Activated CD8-positive, alpha-beta T cell treated with anti-CD3 and anti-CD28 coated beads for 36 hours (primary cell): ENCODE measurements at regions not wholly inside any gene's neighbourhood (a gene's known extent, or its start where the extent isn't known, plus 50 kb on each side); places are given as distances from the start of the nearest gene placed in this dataset.

Experiments used
- ATAC-seq: fragments of 200-7000 bp; cut with Tn5 transposase; one replicate; pipeline ENCODE4 v1.10.0; 2021; ENCODE audit warnings: mild to moderate bottlenecking, moderate library complexity
- CTCF ChIA-PET: fragments of 350-600 bp; sonication (Branson Sonifier 250); formaldehyde crosslinking; loops from one replicate; lab custom pipeline; 2021; ENCODE audit warnings: antibody characterized with exemption; lab: Charles Lee
- POLR2A ChIA-PET: fragments of 350-600 bp; sonication (Branson Sonifier 250); formaldehyde crosslinking; loops from one replicate; lab custom pipeline; 2021; ENCODE audit warnings: antibody characterized with exemption; lab: Charles Lee
- DNase-seq: peaks from one replicate; pipeline ENCODE4 v3.0.0-alpha.2; 2020
- H3K27ac Mint-ChIP-seq: one replicate; pipeline ENCODE4 v1.8.0; 2021; ENCODE audit warnings: mild to moderate bottlenecking, mixed read lengths
- H3K27me3 Mint-ChIP-seq: one replicate; pipeline ENCODE4 v1.8.0; 2021; ENCODE audit warnings: mixed read lengths
- H3K36me3 Mint-ChIP-seq: one replicate; pipeline ENCODE4 v1.8.0; 2021; ENCODE audit warnings: low read depth, mixed read lengths
- H3K4me1 Mint-ChIP-seq: one replicate; pipeline ENCODE4 v1.8.0; 2021; ENCODE audit warnings: low read depth, mixed read lengths
- H3K4me3 Mint-ChIP-seq: one replicate; pipeline ENCODE4 v1.8.0; 2021; ENCODE audit warnings: mild to moderate bottlenecking, moderate library complexity, mixed read lengths
- H3K9me3 Mint-ChIP-seq: one replicate; pipeline ENCODE4 v1.8.0; 2021; ENCODE audit warnings: mixed read lengths
- intact Hi-C: fragments of 100-400 bp; cut with micrococcal nuclease; formaldehyde crosslinking; loops from one replicate; pipeline ENCODE4 v1.10.0; 2022
- TF ChIP-seq, protein P1 (sequence below): fragments of 200-600 bp; IDR thresholded peaks from one replicate; pipeline ENCODE4 v1.8.0; 2022; ENCODE audit warnings: antibody characterized with exemption, mild to moderate bottlenecking

DNA sequence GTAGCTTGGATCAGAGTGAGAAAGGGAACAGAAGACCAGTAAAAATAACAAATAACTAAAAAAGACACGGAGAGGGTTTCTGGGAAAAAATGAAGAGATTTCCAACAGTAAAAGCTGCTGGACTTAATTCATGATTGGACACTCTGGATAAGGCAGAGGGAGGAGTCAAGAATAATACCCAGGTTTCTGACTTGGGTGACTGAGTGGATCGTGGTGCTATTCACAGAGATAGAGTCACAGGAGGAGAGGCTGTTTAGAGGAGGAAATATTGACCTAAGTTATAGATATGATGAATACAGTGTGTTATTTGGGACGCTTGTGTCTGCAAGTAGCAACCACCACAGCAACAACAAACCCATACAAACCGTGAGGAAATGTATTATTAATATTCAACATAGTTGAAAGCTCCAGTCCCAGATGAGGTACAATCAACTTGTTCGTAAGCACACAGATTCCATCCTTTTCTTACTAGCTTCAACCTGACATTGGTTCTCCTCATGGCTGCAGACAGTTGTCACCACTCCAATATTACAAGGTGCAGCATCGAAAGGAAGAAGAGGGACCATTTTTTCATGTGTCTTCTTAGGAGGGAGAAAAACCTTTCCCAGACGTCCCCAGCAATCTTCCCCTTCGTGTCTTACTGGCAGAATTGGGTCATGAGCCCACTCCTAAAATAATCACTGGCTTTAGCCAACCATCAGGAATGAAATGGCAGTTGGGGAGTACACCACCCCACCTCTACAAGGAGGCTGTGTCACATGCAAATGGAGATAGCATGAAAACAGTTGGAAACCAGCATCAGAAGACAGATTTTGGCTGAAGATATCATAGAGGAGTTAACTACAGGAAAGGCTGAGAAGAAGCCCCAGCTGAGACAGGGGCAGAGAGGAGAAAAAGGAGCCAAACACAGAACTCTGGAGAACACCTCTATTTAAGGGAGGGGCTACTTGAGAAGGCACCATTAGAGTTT is 387.8 kb downstream of the SHQ1 start:
- Mint-ChIP-seq H3K27ac (no peak overlapping the region), H3K4me3 (no peak overlapping the region), H3K27me3 (peaks cover 11% of the 10 kb centered on the region), H3K9me3 (no peaks in the 10 kb centered on the region), H3K36me3 (no peaks in the 10 kb centered on the region), H3K4me1 (peaks cover 9% of the 10 kb centered on the region)
- TF ChIP-seq, protein P1, sequence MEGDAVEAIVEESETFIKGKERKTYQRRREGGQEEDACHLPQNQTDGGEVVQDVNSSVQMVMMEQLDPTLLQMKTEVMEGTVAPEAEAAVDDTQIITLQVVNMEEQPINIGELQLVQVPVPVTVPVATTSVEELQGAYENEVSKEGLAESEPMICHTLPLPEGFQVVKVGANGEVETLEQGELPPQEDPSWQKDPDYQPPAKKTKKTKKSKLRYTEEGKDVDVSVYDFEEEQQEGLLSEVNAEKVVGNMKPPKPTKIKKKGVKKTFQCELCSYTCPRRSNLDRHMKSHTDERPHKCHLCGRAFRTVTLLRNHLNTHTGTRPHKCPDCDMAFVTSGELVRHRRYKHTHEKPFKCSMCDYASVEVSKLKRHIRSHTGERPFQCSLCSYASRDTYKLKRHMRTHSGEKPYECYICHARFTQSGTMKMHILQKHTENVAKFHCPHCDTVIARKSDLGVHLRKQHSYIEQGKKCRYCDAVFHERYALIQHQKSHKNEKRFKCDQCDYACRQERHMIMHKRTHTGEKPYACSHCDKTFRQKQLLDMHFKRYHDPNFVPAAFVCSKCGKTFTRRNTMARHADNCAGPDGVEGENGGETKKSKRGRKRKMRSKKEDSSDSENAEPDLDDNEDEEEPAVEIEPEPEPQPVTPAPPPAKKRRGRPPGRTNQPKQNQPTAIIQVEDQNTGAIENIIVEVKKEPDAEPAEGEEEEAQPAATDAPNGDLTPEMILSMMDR, result no peak
- POLR2A ChIA-PET, result no interaction called here
- ATAC-seq (no peak), DNase-seq (no peak)
- CTCF ChIA-PET, result interaction anchor here (0.9 to 1.3 kb wide), 2 partner anchors 10 to 12 kb away, joined by 3 read pairs; no protein-coding TSS in a partner anchor
- intact Hi-C loops, result no loop called here

DNA sequence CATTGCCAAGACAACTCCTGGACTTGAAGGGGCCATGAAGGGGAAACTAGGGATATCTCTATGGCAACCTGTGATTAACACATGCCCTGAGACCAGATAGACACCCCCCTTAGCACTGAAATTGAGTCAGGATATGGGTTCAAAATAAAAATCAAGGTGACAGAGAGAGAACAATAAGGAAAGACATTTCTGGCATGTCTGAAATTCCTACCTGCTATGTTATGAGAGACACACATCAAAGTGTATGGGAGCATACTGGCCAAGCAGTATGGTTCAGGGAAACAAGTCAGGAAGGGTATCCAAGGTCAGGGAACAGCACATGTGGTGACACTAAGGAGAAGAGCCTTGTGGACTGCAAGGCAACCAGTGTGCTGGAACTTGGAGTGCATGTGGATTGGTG is 388.7 kb downstream of the SHQ1 start:
- TF ChIP-seq, protein P1, result no peak
- H3K9me3 Mint-ChIP-seq, result no peaks in the 10 kb centered on the region
- ATAC-seq (no peak), DNase-seq (no peak)
- peaks cover 14% of the 10 kb centered on the region for H3K4me1 Mint-ChIP-seq
- ChIA-PET POLR2A (no interaction called here), CTCF (no interaction called here)
- H3K27ac Mint-ChIP-seq, result no peak overlapping the region
- intact Hi-C loops, result no loop called here
- peaks cover 7% of the 10 kb centered on the region for H3K27me3 Mint-ChIP-seq
- no peaks in the 10 kb centered on the region for H3K36me3 Mint-ChIP-seq
- H3K4me3 Mint-ChIP-seq, result no peak overlapping the region

DNA sequence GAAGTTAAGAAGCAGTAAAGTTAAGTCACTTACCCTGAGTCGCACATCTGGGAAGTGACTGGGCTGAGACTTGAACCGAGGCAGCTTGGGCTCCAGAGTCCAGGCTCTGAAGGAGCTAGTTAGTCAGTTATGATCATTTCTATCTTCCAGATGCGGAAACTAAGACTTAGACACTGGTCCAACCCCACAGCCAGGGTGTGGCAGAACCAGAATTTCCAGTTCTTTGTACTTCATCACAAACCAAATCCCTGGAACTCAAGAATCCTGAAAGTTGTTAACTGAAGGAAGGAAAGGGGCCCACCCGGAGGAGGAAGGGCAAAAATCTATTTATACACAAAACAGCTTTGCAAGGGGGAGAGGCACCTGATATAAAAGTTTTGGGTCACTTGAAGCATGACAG is 389.9 kb downstream of the SHQ1 start:
- ChIA-PET POLR2A (no interaction called here), CTCF (interaction anchor here (1.1 to 2.5 kb wide), 2 partner anchors 8 to 10 kb away, joined by 4 to 8 read pairs; no protein-coding TSS in a partner anchor)
- H3K36me3 Mint-ChIP-seq, result no peaks in the 10 kb centered on the region
- no peak overlapping the region for H3K27ac Mint-ChIP-seq
- DNase-seq (no peak), ATAC-seq (no peak)
- intact Hi-C loops, result no loop called here
- no peaks in the 10 kb centered on the region for H3K9me3 Mint-ChIP-seq
- TF ChIP-seq, protein P1, result no peak
- peaks cover 16% of the 10 kb centered on the region for H3K4me1 Mint-ChIP-seq
- H3K4me3 Mint-ChIP-seq, result no peak overlapping the region
- H3K27me3 Mint-ChIP-seq, result peaks cover 12% of the 10 kb centered on the region

DNA sequence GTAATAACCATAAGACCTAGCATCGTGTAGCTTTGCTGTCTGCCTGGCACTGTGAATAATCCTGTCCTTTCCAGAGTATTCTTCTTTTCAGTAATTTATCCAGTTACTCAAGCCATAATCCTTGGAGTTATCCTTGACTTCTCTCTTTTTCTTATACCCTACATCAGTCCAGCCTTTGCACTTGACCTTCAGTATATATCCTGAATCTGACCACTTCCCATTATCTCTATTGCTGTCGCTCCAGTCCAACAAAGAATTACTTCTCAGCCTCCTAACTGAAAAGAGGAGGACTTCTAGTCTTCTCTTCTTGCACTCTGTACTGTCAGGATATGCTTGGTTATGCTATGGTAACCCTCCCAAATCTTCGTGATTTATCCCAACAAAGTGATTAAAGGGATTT is 393.8 kb downstream of the SHQ1 start:
- H3K4me1 Mint-ChIP-seq, result peaks cover 20% of the 10 kb centered on the region
- intact Hi-C loops, result no loop called here
- DNase-seq (no peak), ATAC-seq (no peak)
- no peak overlapping the region for H3K27ac Mint-ChIP-seq
- no peak overlapping the region for H3K4me3 Mint-ChIP-seq
- ChIA-PET CTCF (no interaction called here), POLR2A (interaction anchor here (0.6 kb wide), 1 partner anchor 36 kb away, joined by 3 read pairs; no protein-coding TSS in a partner anchor)
- TF ChIP-seq, protein P1, result no peak
- no peaks in the 10 kb centered on the region for H3K36me3 Mint-ChIP-seq
- H3K27me3 Mint-ChIP-seq, result peaks cover 29% of the 10 kb centered on the region
- no peaks in the 10 kb centered on the region for H3K9me3 Mint-ChIP-seq

DNA sequence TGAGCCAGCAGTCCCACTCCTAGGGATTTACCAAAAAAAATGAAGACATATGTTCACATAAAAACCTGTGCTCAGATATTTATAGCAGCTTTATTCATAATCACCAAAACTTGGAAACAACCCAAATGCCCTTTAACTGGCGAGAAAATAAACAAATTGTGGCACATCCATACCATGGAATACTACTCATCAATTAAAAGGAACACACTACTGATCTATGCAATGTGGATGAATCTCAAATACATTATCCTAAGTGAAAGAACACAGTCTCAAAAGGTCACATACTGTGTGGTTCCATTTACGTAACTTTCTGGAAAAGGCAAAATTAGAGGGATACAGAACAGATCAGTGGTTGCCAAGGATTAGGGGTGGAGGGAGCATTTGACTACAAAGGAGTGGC is 394.5 kb downstream of the SHQ1 start:
- ChIA-PET CTCF (no interaction called here), POLR2A (no interaction called here)
- intact Hi-C loops, result no loop called here
- H3K36me3 Mint-ChIP-seq, result no peaks in the 10 kb centered on the region
- peaks cover 25% of the 10 kb centered on the region for H3K27me3 Mint-ChIP-seq
- DNase-seq (no peak), ATAC-seq (no peak)
- TF ChIP-seq, protein P1, result no peak
- H3K4me3 Mint-ChIP-seq, result no peak overlapping the region
- peaks cover 20% of the 10 kb centered on the region for H3K4me1 Mint-ChIP-seq
- H3K9me3 Mint-ChIP-seq, result no peaks in the 10 kb centered on the region
- H3K27ac Mint-ChIP-seq, result no peak overlapping the region
